GM19452 (cell line): ENCODE measurements at regions not wholly inside any gene's neighbourhood (a gene's known extent, or its start where the extent isn't known, plus 50 kb on each side); places are given as distances from the start of the nearest gene placed in this dataset.
"Not testable (repeated sequence)": the region's sequence is repeated elsewhere in the genome, so short reads cannot be mapped to it uniquely, and the experiment has no call there.

ENCODE experiments used
- ATAC-seq: cut with Tn5 transposase; IDR thresholded peaks from one replicate; pipeline ENCODE4 v1.9.1; 2021; ENCODE audit not compliant: unreplicated experiment

- no peak for ATAC-seq
Measured at GRCh38 chr13:80823472-80823871, 482.5 kb upstream of the SPRY2 start.

GRCh38 chr13:80821466-80821865, 480.5 kb upstream of the SPRY2 start:
- no peak for ATAC-seq

- ATAC-seq = no peak
Measured at GRCh38 chr13:80817979-80818378, 477.1 kb upstream of the SPRY2 start.

- no peak for ATAC-seq
Measured at GRCh38 chr13:80814541-80814940, 473.6 kb upstream of the SPRY2 start.

- ATAC-seq = not testable (repeated sequence)
Measured at GRCh38 chr13:80810294-80810693, 469.4 kb upstream of the SPRY2 start.

GRCh38 chr13:80802946-80803345, 462.0 kb upstream of the SPRY2 start:
- ATAC-seq = no peak

- no peak for ATAC-seq
Measured at GRCh38 chr13:80798576-80799133, 457.7 kb upstream of the SPRY2 start.

- no peak for ATAC-seq
Measured at GRCh38 chr13:80787604-80788003, 446.7 kb upstream of the SPRY2 start.

GRCh38 chr13:80783926-80784565, 443.1 kb upstream of the SPRY2 start:
- ATAC-seq = no peak

GRCh38 chr13:80782441-80782840, 441.5 kb upstream of the SPRY2 start:
- ATAC-seq = no peak

GRCh38 chr13:80778297-80778696, 437.4 kb upstream of the SPRY2 start:
- ATAC-seq = no peak

GRCh38 chr13:80757694-80758093, 416.8 kb upstream of the SPRY2 start:
- ATAC-seq = no peak

- no peak for ATAC-seq
Measured at GRCh38 chr13:80755910-80756309, 415.0 kb upstream of the SPRY2 start.

GRCh38 chr13:80754441-80754840, 413.5 kb upstream of the SPRY2 start:
- no peak for ATAC-seq

- no peak for ATAC-seq
Measured at GRCh38 chr13:80753866-80754265, 412.9 kb upstream of the SPRY2 start.

GRCh38 chr13:80751854-80752253, 410.9 kb upstream of the SPRY2 start:
- no peak for ATAC-seq

GRCh38 chr13:80744147-80744914, 403.4 kb upstream of the SPRY2 start:
- no peak for ATAC-seq

- no peak for ATAC-seq
Measured at GRCh38 chr13:80742033-80742432, 401.1 kb upstream of the SPRY2 start.

- ATAC-seq = no peak
Measured at GRCh38 chr13:80740071-80740470, 399.1 kb upstream of the SPRY2 start.

GRCh38 chr13:80737513-80737912, 396.6 kb upstream of the SPRY2 start:
- ATAC-seq = no peak

- no peak for ATAC-seq
Measured at GRCh38 chr13:80727321-80727975, 386.5 kb upstream of the SPRY2 start.

GRCh38 chr13:80726868-80727267, 385.9 kb upstream of the SPRY2 start:
- no peak for ATAC-seq
